GM12892 (cell line): ENCODE measurements at regions not wholly inside any gene's neighbourhood (a gene's known extent, or its start where the extent isn't known, plus 50 kb on each side); places are given as distances from the start of the nearest gene placed in this dataset.

Experiments
- DNase-seq: peaks from one replicate; pipeline ENCODE4 v3.0.0; 2011; ENCODE audit not compliant: insufficient read length
- FAIRE-seq: peaks from 2 replicates; lab custom pipeline; 2011; peaks lifted over from hg19 to GRCh38; lab: Jason Lieb, UNC
- POLR2A ChIP-seq: IDR thresholded peaks from 2 replicates; pipeline ENCODE4 v1.6.1; 2011; ENCODE audit warnings: low read depth, low read length, control low read depth
- POLR2AphosphoS5 ChIP-seq: IDR thresholded peaks from 2 replicates; pipeline ENCODE4 v1.6.1; 2011; ENCODE audit warnings: low read depth, low read length, control low read depth
- TAF1 ChIP-seq: IDR thresholded peaks from 2 replicates; pipeline ENCODE4 v1.6.1; 2011; ENCODE audit warnings: low read depth, mild to moderate bottlenecking, control low read depth, low read length, borderline replicate concordance

DNA sequence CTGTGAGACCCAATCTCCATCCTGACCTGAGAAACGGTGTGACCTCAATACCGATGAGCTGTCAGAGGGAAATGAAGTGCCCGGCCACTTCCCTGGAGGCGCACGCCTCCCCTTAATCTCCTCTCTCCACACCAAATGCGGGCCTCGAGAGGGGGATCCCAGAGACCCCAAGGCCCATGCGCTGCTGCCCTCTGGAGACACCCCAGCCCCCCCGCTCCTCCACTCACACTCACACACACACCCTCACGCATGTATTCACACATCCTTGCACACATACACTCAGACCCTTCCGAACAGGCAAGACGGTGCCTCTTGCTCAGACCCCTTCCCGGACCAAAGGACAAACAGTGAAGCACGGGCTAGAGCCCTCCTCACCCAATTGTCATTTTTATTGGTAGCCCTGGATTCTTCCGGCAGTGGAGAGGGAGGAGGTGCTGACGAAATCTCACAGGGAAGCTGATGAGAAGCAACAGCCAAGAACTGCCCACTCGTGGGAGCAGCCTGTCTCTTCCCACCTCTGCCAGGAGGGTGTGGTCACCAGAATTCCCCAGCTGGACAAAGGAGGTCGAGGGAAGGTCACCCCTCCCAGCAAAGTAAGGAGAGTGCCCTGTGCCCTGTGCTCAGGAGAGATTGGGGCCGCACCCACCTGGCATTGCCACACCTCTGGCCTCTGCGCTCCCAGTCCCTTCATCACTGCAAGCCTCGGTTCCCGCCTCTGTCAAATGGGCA lies 136.0 kb upstream of the TNRC6C start:
- FAIRE-seq (no peak), DNase-seq (no peak)
- TF ChIP-seq TAF1 (no peak), POLR2AphosphoS5 (no peak), POLR2A (no peak)

GRCh38 chr17:77824102-77824779 lies 134.3 kb upstream of the TNRC6C start:
- no peak for FAIRE-seq
- DNase-seq = no peak
- TF ChIP-seq POLR2A (no peak), TAF1 (no peak), POLR2AphosphoS5 (no peak)

- FAIRE-seq (no peak), DNase-seq (no peak)
- TF ChIP-seq TAF1 = no peak
- TF ChIP-seq POLR2A = no peak
- no peak for TF ChIP-seq POLR2AphosphoS5
Measured at GRCh38 chr17:77824780-77825280, 133.7 kb upstream of the TNRC6C start.

DNA sequence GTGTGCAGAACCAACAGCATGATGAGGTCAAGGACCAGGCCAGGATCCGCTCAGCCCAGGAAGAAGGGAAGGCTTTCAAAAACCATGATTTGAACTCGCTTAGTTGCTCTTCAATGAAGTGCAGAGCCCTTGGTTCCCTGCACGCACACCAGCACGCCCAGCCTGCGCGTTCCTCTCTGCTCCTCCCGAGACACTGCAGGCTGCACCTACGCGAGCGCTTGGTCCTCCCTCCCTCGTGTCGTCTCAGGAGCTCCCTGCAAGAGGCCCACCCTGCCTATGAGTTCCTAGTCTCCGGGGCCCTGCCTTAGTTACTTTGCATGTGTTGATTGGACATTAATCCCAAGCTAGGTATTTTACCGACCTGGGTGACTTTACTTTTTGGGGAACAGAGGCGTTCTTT lies 132.9 kb upstream of the TNRC6C start:
- no peak for FAIRE-seq
- DNase-seq = no peak
- TF ChIP-seq POLR2AphosphoS5 = no peak
- no peak for TF ChIP-seq TAF1
- no peak for TF ChIP-seq POLR2A

DNA sequence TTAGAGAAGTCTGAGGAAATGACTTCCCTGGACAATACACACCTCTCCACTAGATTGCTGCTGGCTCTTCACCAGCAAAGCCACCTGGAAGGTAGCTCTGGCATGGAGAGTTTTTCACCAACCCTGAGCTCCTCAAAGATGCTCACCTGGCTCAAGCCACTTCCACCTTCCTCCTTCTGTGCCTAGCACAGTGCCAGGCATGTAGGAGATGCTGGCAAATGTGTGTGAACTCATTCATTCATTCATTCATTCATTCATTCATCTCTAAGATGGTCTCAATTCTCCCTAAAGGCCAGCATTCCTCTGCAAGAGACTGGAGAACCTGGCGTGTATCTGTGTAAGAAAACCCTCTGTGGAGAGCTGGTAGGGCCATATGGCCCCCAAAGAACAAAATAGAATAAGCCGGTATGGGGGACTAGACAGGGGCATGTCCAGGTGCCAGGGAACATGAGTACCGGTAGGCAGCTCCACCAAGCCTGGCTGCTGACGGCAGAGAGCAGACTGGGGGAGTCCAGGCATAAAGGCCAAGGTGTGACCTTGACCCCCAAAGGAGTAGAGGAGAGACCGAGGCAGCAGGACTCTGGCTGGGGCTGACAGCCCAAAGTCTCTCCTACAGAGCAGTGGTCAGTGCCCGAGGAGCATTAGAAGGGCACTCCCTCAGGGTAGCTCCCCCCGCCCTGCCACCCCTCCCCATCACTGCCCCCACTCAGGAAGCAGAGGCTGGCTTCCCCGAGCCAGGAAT lies 132.2 kb upstream of the TNRC6C start:
- DNase-seq = no peak
- FAIRE-seq = no peak
- no peak for TF ChIP-seq POLR2A
- no peak for TF ChIP-seq POLR2AphosphoS5
- no peak for TF ChIP-seq TAF1

GRCh38 chr17:77827039-77827438 lies 131.5 kb upstream of the TNRC6C start:
- FAIRE-seq = no peak
- TF ChIP-seq TAF1 (no peak), POLR2AphosphoS5 (no peak), POLR2A (no peak)
- no peak for DNase-seq

- FAIRE-seq (no peak), DNase-seq (no peak)
- no peak for TF ChIP-seq POLR2AphosphoS5
- TF ChIP-seq POLR2A = no peak
- no peak for TF ChIP-seq TAF1
Measured at GRCh38 chr17:77827511-77827910, 131.0 kb upstream of the TNRC6C start.

DNA sequence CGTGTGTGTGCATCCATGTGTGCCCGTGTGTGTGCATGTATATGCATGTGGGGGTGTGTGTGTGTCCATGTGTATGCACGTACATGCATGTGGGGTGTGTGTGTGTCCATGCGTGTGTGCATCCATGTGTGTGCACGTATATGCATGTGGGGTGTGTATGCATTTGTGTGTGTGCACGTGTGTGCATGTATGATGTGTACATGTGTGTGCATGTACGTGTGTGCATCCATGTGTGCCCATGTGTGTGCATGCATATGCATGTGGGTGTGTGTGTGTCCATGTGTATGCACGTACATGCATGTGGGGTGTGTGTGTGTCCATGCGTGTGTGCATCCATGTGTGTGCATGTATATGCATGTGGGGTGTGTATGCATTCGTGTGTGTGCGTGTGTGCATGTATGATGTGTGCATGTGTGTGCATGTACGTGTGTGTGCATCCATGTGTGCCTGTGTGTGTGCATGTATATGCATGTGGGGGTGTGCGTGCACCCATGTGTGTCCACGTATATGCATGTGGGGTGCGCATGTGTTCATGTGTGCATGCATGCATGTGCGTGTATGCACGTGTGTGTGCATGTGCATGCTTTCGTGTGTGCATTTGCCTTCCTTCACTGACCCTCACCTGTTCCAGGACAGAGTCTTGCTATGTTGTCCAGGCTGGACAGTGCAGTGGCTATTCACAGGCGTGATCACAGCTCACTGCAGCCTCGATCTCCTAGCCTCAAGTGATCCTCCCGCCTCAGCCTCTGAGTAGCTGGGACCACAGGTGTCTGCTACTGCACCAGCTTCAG lies 129.6 kb upstream of the TNRC6C start:
- DNase-seq (no peak), FAIRE-seq (no peak)
- TF ChIP-seq POLR2AphosphoS5 = no peak
- TF ChIP-seq POLR2A = no peak
- TF ChIP-seq TAF1 = no peak

DNA sequence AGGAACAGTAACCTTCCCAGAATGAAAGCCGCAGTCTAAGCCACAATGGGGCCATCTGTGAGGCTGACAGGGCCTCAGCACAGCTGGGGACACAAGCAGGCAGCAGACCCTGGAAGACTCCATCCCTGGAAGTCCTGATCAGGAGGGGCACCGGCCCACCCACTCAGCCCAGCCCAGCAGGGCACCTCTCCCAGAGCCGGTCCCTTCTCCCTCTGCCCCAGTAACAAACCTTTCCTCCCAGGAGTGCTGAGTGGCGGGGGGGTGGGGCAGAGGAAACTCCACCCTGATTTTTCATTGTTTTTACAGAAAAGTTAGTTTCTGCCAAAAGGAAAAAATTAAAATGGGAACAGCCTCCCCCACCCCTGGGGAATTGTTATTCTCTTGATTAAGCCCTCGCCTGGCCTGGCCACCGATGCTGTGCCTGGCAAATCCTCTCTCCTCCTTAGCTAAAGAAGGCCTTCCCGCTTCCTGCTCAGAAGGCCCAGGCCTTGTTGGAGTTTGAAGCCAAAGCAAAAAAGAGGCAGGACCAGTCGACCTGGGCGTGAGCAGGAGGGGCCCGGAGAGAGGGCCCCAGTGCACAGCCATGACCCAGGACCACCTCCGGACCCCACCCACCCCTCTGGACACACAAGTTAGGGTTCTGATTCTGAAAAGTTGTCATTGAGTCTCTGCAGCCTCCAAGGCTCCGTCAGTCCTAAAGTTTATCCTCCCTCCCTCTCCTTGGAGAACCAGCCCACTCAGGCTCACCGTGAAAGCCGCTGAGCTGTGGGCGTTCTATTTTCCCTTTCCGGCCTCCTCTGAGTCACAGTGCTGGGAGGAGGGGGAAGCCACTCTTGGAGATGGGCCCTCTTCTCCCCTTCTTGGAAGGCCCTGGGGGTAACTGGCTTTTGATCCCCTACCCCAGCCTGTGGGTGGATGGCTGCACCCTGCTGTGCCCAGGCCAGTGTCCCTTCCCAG lies 128.4 kb upstream of the TNRC6C start:
- no peak for TF ChIP-seq TAF1
- TF ChIP-seq POLR2AphosphoS5 = no peak
- no peak for TF ChIP-seq POLR2A

GRCh38 chr17:77830816-77831473 lies 127.6 kb upstream of the TNRC6C start:
- no peak for DNase-seq

More for the DNA sequence above, 128.4 kb upstream of the TNRC6C start:
- no peak for DNase-seq
- FAIRE-seq = no peak

More at GRCh38 chr17:77830816-77831473, 127.6 kb upstream of the TNRC6C start:
- no peak for FAIRE-seq
- TF ChIP-seq POLR2A = no peak
- no peak for TF ChIP-seq TAF1
- TF ChIP-seq POLR2AphosphoS5 = no peak
